HCT116 (cell line): ENCODE measurements at regions not wholly inside any gene's neighbourhood (a gene's known extent, or its start where the extent isn't known, plus 50 kb on each side); places are given as distances from the start of the nearest gene placed in this dataset.

Experiments used
- CBX3 ChIP-seq: IDR thresholded peaks from 2 replicates; pipeline ENCODE4 v1.6.1; 2012; ENCODE audit warnings: low read depth
- CEBPB ChIP-seq: IDR thresholded peaks from 2 replicates; pipeline ENCODE4 v1.6.1; 2012; ENCODE audit warnings: low read depth
- CTCF ChIP-seq, 3 experiments: fragments of 200-600 bp in 1 of 3; sonication (generic) in 1 of 3; IDR thresholded peaks in 2 of 3; conservative IDR thresholded peaks in 1 of 3; 2 replicates each; pipeline ENCODE4 v1.5.1; 2012 to 2017; ENCODE audit warnings: low read depth in 2 of 3, low read length in 2 of 3, antibody characterized with exemption in 1 of 3, borderline replicate concordance in 1 of 3, control low read depth in 1 of 3, mild to moderate bottlenecking in 1 of 3, mixed read lengths in 1 of 3, mixed run types in 1 of 3, moderate library complexity in 1 of 3; ENCODE audit not compliant: insufficient read depth in 1 of 3
- ELF1 ChIP-seq: IDR thresholded peaks from 2 replicates; pipeline ENCODE4 v1.6.1; 2012; ENCODE audit warnings: low read depth, borderline replicate concordance
- EZH2 ChIP-seq: fragments of 200-600 bp; sonication (generic); IDR thresholded peaks from 2 replicates; pipeline ENCODE4 v1.6.1; 2017; ENCODE audit warnings: antibody characterized with exemption, mixed run types
- EZH2phosphoT487 ChIP-seq: fragments of 200-600 bp; IDR thresholded peaks from 2 replicates; pipeline ENCODE4 v1.6.1; 2018; ENCODE audit warnings: antibody characterized with exemption, borderline replicate concordance
- JUND ChIP-seq: IDR thresholded peaks from 2 replicates; pipeline ENCODE4 v1.6.1; 2012
- POLR2A ChIP-seq: IDR thresholded peaks from 2 replicates; pipeline ENCODE4 v1.7.0; 2011; ENCODE audit warnings: borderline replicate concordance; ENCODE audit not compliant: insufficient read depth, insufficient read length; ENCODE audit errors: extremely low read depth
- SRF ChIP-seq: IDR thresholded peaks from 2 replicates; pipeline ENCODE4 v1.6.1; 2012; ENCODE audit warnings: low read depth
- ZNF274 ChIP-seq: fragments of 200-500 bp; sonication (Bioruptor generic); IDR thresholded peaks from 2 replicates; pipeline ENCODE4 v1.6.1; 2014; ENCODE audit warnings: mild to moderate bottlenecking, low read depth, low read length, inconsistent platforms
- TF ChIP-seq, protein P1 (sequence below): IDR thresholded peaks from 2 replicates; pipeline ENCODE4 v1.6.1; 2012; ENCODE audit warnings: low read depth

- TF ChIP-seq EZH2 (no peak), JUND (no peak), CTCF (IDR thresholded peaks at IDR 0.05 in 2 of 3, conservative IDR thresholded peaks at IDR 0.05 in 1 of 3; ENCODE audit: borderline replicate concordance in 1 of 3, insufficient read depth in 1 of 3, low read depth in 2 of 3, low read length in 2 of 3) (no peak), CBX3 (no peak), ELF1 (no peak), SRF (no peak), CEBPB (no peak), EZH2phosphoT487 (no peak), POLR2A (no peak), ZNF274 (no peak)
- TF ChIP-seq, protein P1, sequence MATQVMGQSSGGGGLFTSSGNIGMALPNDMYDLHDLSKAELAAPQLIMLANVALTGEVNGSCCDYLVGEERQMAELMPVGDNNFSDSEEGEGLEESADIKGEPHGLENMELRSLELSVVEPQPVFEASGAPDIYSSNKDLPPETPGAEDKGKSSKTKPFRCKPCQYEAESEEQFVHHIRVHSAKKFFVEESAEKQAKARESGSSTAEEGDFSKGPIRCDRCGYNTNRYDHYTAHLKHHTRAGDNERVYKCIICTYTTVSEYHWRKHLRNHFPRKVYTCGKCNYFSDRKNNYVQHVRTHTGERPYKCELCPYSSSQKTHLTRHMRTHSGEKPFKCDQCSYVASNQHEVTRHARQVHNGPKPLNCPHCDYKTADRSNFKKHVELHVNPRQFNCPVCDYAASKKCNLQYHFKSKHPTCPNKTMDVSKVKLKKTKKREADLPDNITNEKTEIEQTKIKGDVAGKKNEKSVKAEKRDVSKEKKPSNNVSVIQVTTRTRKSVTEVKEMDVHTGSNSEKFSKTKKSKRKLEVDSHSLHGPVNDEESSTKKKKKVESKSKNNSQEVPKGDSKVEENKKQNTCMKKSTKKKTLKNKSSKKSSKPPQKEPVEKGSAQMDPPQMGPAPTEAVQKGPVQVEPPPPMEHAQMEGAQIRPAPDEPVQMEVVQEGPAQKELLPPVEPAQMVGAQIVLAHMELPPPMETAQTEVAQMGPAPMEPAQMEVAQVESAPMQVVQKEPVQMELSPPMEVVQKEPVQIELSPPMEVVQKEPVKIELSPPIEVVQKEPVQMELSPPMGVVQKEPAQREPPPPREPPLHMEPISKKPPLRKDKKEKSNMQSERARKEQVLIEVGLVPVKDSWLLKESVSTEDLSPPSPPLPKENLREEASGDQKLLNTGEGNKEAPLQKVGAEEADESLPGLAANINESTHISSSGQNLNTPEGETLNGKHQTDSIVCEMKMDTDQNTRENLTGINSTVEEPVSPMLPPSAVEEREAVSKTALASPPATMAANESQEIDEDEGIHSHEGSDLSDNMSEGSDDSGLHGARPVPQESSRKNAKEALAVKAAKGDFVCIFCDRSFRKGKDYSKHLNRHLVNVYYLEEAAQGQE = no peak
These were observed 196.8 kb upstream of the ATP6AP2 start for GRCh38 chrX:40383969-40384368.
